H9 (cell line): ENCODE measurements at regions not wholly inside any gene's neighbourhood (a gene's known extent, or its start where the extent isn't known, plus 50 kb on each side); places are given as distances from the start of the nearest gene placed in this dataset.

Experiments used
- DNase-seq: peaks from one replicate; pipeline ENCODE4 v3.0.0-alpha.2; 2017
- H2AFZ ChIP-seq: one replicate; pipeline ENCODE4 v1.6.1; 2013; ENCODE audit warnings: mild to moderate bottlenecking, low read length, control low read depth, moderate library complexity
- H2AK5ac ChIP-seq: 2 replicates; pipeline ENCODE4 v1.6.1; 2013; ENCODE audit warnings: low read length, control low read depth, mixed read lengths; ENCODE audit not compliant: insufficient read length
- H2BK120ac ChIP-seq: one replicate; pipeline ENCODE4 v1.6.1; 2013; ENCODE audit warnings: low read depth, mild to moderate bottlenecking, low read length, control low read depth, inconsistent platforms; ENCODE audit not compliant: poor library complexity, severe bottlenecking
- H2BK12ac ChIP-seq: 2 replicates; pipeline ENCODE4 v1.6.1; 2013; ENCODE audit warnings: low read length, control low read depth, mixed read lengths, low read depth; ENCODE audit not compliant: insufficient read length
- H2BK15ac ChIP-seq: 2 replicates; pipeline ENCODE4 v1.6.1; 2013; ENCODE audit warnings: low read depth, low read length, control low read depth
- H2BK20ac ChIP-seq: one replicate; pipeline ENCODE4 v1.6.1; 2013; ENCODE audit warnings: low read depth, mild to moderate bottlenecking, low read length, control low read depth, inconsistent platforms; ENCODE audit not compliant: poor library complexity, severe bottlenecking
- H2BK5ac ChIP-seq: 2 replicates; pipeline ENCODE4 v1.6.1; 2013; ENCODE audit warnings: low read length, control low read depth, mixed read lengths; ENCODE audit not compliant: insufficient read length
- H3K14ac ChIP-seq: 2 replicates; pipeline ENCODE4 v1.6.1; 2013; ENCODE audit warnings: low read length, control low read depth; ENCODE audit not compliant: insufficient read depth
- H3K18ac ChIP-seq: 2 replicates; pipeline ENCODE4 v1.6.1; 2013; ENCODE audit warnings: low read depth, mild to moderate bottlenecking, mixed read lengths, low read length, control low read depth; ENCODE audit not compliant: insufficient read length
- H3K23ac ChIP-seq: 2 replicates; pipeline ENCODE4 v1.6.1; 2013; ENCODE audit warnings: low read length, control low read depth, mixed read lengths, low read depth; ENCODE audit not compliant: insufficient read length
- H3K23me2 ChIP-seq: 2 replicates; pipeline ENCODE4 v1.6.1; 2013; ENCODE audit warnings: low read depth, mild to moderate bottlenecking, mixed read lengths, low read length, control low read depth; ENCODE audit not compliant: insufficient read length, poor library complexity, severe bottlenecking
- H3K27ac ChIP-seq: 2 replicates; pipeline ENCODE4 v1.5.1; 2013; ENCODE audit warnings: low read length, control low read depth, mixed read lengths, low read depth; ENCODE audit not compliant: insufficient read length
- H3K27me3 ChIP-seq: 2 replicates; pipeline ENCODE4 v1.6.1; 2013; ENCODE audit warnings: low read length, control low read depth, inconsistent platforms; ENCODE audit not compliant: insufficient read depth
- H3K4ac ChIP-seq: 2 replicates; pipeline ENCODE4 v1.6.1; 2013; ENCODE audit warnings: low read depth, mild to moderate bottlenecking, control low read depth, inconsistent platforms, low read length, moderate library complexity
- H3K4me1 ChIP-seq: 2 replicates; pipeline ENCODE4 v1.6.1; 2013; ENCODE audit warnings: low read length, control low read depth, inconsistent platforms; ENCODE audit not compliant: insufficient read depth
- H3K4me2 ChIP-seq: 2 replicates; pipeline ENCODE4 v1.6.1; 2013; ENCODE audit warnings: low read length, control low read depth, mixed read lengths; ENCODE audit not compliant: insufficient read length, insufficient read depth
- H3K56ac ChIP-seq: 2 replicates; pipeline ENCODE4 v1.6.1; 2013; ENCODE audit warnings: low read depth, mild to moderate bottlenecking, mixed read lengths, low read length, control low read depth; ENCODE audit not compliant: insufficient read length
- H3K79me1 ChIP-seq: 2 replicates; pipeline ENCODE4 v1.6.1; 2013; ENCODE audit warnings: low read depth, mild to moderate bottlenecking, moderate library complexity, low read length, control low read depth, inconsistent platforms; ENCODE audit not compliant: insufficient read depth, poor library complexity, severe bottlenecking
- H3K79me2 ChIP-seq: 2 replicates; pipeline ENCODE4 v1.6.1; 2013; ENCODE audit warnings: low read length, control low read depth, inconsistent platforms; ENCODE audit not compliant: insufficient read depth
- H3K9ac ChIP-seq: 2 replicates; pipeline ENCODE4 v1.6.1; 2013; ENCODE audit warnings: low read length, control low read depth, mixed read lengths; ENCODE audit not compliant: insufficient read length; ENCODE audit errors: extremely low read depth
- H3K9me3 ChIP-seq: one replicate; pipeline ENCODE4 v1.6.1; 2013; ENCODE audit warnings: low read depth, low read length, inconsistent platforms; ENCODE audit not compliant: control insufficient read depth
- H3T11ph ChIP-seq: one replicate; pipeline ENCODE4 v1.6.1; 2013; ENCODE audit warnings: mild to moderate bottlenecking, low read length, control low read depth, inconsistent platforms
- H4K20me1 ChIP-seq: one replicate; pipeline ENCODE4 v1.6.1; 2013; ENCODE audit not compliant: control insufficient read depth, insufficient read length, insufficient read depth
- H4K5ac ChIP-seq: 2 replicates; pipeline ENCODE4 v1.6.1; 2013; ENCODE audit warnings: low read depth, mild to moderate bottlenecking, mixed read lengths, low read length, control low read depth; ENCODE audit not compliant: insufficient read length
- H4K8ac ChIP-seq: replicated peaks from 2 replicates; pipeline ENCODE4 v1.6.1; 2013; ENCODE audit warnings: low read length, control low read depth, mixed read lengths, low read depth; ENCODE audit not compliant: insufficient read length
- H4K91ac ChIP-seq: 2 replicates; pipeline ENCODE4 v1.6.1; 2013; ENCODE audit warnings: low read depth, mild to moderate bottlenecking, moderate library complexity, mixed read lengths, low read length, control low read depth; ENCODE audit not compliant: insufficient read length
- H3K27ac Mint-ChIP-seq, 3 experiments: 2 replicates in 2 of 3; 3 replicates in 1 of 3; pipeline ENCODE4 v1.8.0; 2020 to 2021; ENCODE audit warnings: mixed read lengths in 3 of 3, mild to moderate bottlenecking in 1 of 3, moderate library complexity in 1 of 3
- H3K27me3 Mint-ChIP-seq: 2 replicates; pipeline ENCODE4 v1.8.0; 2021; ENCODE audit warnings: low read depth, mild to moderate bottlenecking, moderate library complexity, mixed read lengths
- H3K36me3 Mint-ChIP-seq, 3 experiments: 2 replicates in 2 of 3; 3 replicates in 1 of 3; pipeline ENCODE4 v1.8.0; 2020 to 2021; ENCODE audit warnings: low read depth in 3 of 3, mixed read lengths in 3 of 3; ENCODE audit not compliant: insufficient read depth in 1 of 3
- H3K4me1 Mint-ChIP-seq, 2 experiments: 2 replicates each; pipeline ENCODE4 v1.8.0; 2020; ENCODE audit warnings: mixed read lengths in 2 of 2
- H3K4me3 Mint-ChIP-seq, 2 experiments: 2 replicates in 1 of 2; 3 replicates in 1 of 2; pipeline ENCODE4 v1.8.0; 2020 to 2021; ENCODE audit warnings: mild to moderate bottlenecking in 2 of 2, mixed read lengths in 2 of 2, moderate library complexity in 1 of 2
- H3K9me3 Mint-ChIP-seq, 2 experiments: 2 replicates in 1 of 2; 3 replicates in 1 of 2; pipeline ENCODE4 v1.8.0; 2020; ENCODE audit warnings: mild to moderate bottlenecking in 2 of 2, mixed read lengths in 2 of 2, moderate library complexity in 1 of 2
- TF ChIP-seq, protein P1 (sequence below): fragments of 200-600 bp; sonication (generic); conservative IDR thresholded peaks from 3 replicates; pipeline ENCODE4 v1.8.0; 2021; ENCODE audit warnings: antibody characterized with exemption, mild to moderate bottlenecking

DNA sequence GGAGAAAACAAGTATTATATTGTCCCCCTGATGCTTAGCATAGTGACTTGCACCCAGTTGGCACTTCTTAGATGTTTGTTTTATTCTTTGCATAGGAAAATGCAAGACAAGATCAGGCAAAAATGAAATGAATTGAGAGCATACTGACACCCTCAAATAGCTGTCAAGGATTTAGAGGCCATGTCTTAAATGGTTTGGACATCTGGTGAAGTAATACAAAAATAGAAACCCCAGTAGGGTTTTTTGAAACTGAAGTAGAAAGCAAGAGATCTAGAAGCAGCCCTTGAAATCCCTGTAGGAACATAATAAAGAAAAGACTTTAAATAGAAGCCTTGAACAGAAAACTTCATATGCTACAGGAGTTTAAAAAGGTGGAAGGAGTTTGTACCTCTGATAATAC is 174.3 kb downstream of the ANXA1 start:
- H2BK12ac ChIP-seq = no peak overlapping the region
- H3K4me2 ChIP-seq = no peak overlapping the region
- H3K18ac ChIP-seq = no peak overlapping the region
- H3K27me3 Mint-ChIP-seq = no peaks in the 10 kb centered on the region
- no peaks in the 10 kb centered on the region for H3K79me1 ChIP-seq
- H3K9me3 ChIP-seq = no peaks in the 10 kb centered on the region
- H3K4ac ChIP-seq = no peak overlapping the region
- H3K56ac ChIP-seq = no peak overlapping the region
- no peaks in the 10 kb centered on the region for H3K36me3 Mint-ChIP-seq
- no peak overlapping the region for H3T11ph ChIP-seq
- no peak overlapping the region for H2BK120ac ChIP-seq
- no peak overlapping the region for H3K9ac ChIP-seq
- no peaks in the 10 kb centered on the region for H3K23me2 ChIP-seq
- no peak for DNase-seq
- no peaks in the 10 kb centered on the region for H3K79me2 ChIP-seq
- no peak overlapping the region for H3K27ac Mint-ChIP-seq
- no peak overlapping the region for H3K4me3 Mint-ChIP-seq
- no peak overlapping the region for H2BK5ac ChIP-seq
- H3K14ac ChIP-seq = no peak overlapping the region
- no peak overlapping the region for H3K27ac ChIP-seq
- no peak overlapping the region for H2AFZ ChIP-seq
- H4K5ac ChIP-seq = no peak overlapping the region
- H2BK20ac ChIP-seq = no peak overlapping the region
- H3K27me3 ChIP-seq = no peaks in the 10 kb centered on the region
- no peaks in the 10 kb centered on the region for H3K4me1 ChIP-seq
- H2BK15ac ChIP-seq = no peak overlapping the region
- no peaks in the 10 kb centered on the region for H3K4me1 Mint-ChIP-seq
- no peaks in the 10 kb centered on the region for H4K20me1 ChIP-seq
- TF ChIP-seq, protein P1, sequence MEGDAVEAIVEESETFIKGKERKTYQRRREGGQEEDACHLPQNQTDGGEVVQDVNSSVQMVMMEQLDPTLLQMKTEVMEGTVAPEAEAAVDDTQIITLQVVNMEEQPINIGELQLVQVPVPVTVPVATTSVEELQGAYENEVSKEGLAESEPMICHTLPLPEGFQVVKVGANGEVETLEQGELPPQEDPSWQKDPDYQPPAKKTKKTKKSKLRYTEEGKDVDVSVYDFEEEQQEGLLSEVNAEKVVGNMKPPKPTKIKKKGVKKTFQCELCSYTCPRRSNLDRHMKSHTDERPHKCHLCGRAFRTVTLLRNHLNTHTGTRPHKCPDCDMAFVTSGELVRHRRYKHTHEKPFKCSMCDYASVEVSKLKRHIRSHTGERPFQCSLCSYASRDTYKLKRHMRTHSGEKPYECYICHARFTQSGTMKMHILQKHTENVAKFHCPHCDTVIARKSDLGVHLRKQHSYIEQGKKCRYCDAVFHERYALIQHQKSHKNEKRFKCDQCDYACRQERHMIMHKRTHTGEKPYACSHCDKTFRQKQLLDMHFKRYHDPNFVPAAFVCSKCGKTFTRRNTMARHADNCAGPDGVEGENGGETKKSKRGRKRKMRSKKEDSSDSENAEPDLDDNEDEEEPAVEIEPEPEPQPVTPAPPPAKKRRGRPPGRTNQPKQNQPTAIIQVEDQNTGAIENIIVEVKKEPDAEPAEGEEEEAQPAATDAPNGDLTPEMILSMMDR = no peak
- no peaks in the 10 kb centered on the region; a peak in 1 of 5 replicates for H3K9me3 Mint-ChIP-seq
- H3K23ac ChIP-seq = no peak overlapping the region
- no peak overlapping the region for H4K8ac ChIP-seq
- no peak overlapping the region for H4K91ac ChIP-seq
- no peak overlapping the region for H2AK5ac ChIP-seq
